HepG2 (cell line): ENCODE measurements at regions not wholly inside any gene's neighbourhood (a gene's known extent, or its start where the extent isn't known, plus 50 kb on each side); places are given as distances from the start of the nearest gene placed in this dataset.
A peak's percentile ranks its signal among the peaks of the same experiment; 100 is the strongest.

Source experiments
- AHDC1 ChIP-seq: sonication (generic); formaldehyde crosslinking; IDR thresholded peaks from 2 replicates; pipeline ENCODE4 v1.5.1; 2020; ENCODE audit warnings: mild to moderate bottlenecking, missing genetic modification reagents, borderline replicate concordance
- EED ChIP-seq: sonication (generic); formaldehyde crosslinking; IDR thresholded peaks from 2 replicates; pipeline ENCODE4 v1.5.0; 2020; ENCODE audit warnings: mild to moderate bottlenecking, missing genetic modification reagents
- ESRRA ChIP-seq: sonication (generic); formaldehyde crosslinking; IDR thresholded peaks from 2 replicates; pipeline ENCODE4 v1.5.1; 2020; ENCODE audit warnings: mild to moderate bottlenecking, low read depth, missing genetic modification reagents
- HNRNPL ChIP-seq: fragments of 200-400 bp; formaldehyde crosslinking; IDR thresholded peaks from 2 replicates; pipeline ENCODE4 v1.6.1; 2017; ENCODE audit warnings: mild to moderate bottlenecking, low read depth, low read length
- KDM3A ChIP-seq: IDR thresholded peaks from 2 replicates; pipeline ENCODE4 v1.6.1; 2018; ENCODE audit warnings: low read depth, missing compliant biosample characterization
- KLF15 ChIP-seq: sonication (generic); formaldehyde crosslinking; IDR thresholded peaks from 2 replicates; pipeline ENCODE4 v1.8.1; 2023; ENCODE audit warnings: borderline replicate concordance, mild to moderate bottlenecking, inconsistent platforms, missing genetic modification reagents, mixed read lengths
- KLF16 ChIP-seq, 2 experiments: sonication (generic) in 1 of 2; formaldehyde crosslinking in 1 of 2; IDR thresholded peaks; 2 replicates each; pipeline versions ENCODE4 v1.6.1 to v1.8.0; 2016 to 2023; ENCODE audit warnings: missing genetic modification reagents in 2 of 2, missing compliant biosample characterization in 1 of 2
- NR2F6 ChIP-seq, 2 experiments: IDR thresholded peaks; 2 replicates each; pipeline ENCODE4 v1.6.1; 2016; ENCODE audit warnings: antibody characterized with exemption in 1 of 2, mild to moderate bottlenecking in 1 of 2
- RFX1 ChIP-seq: fragments of 450-650 bp; IDR thresholded peaks from 2 replicates; pipeline ENCODE4 v1.6.1; 2017
- TEAD3 ChIP-seq: optimal IDR thresholded peaks from 2 replicates; pipeline ENCODE3; 2016; ENCODE audit warnings: borderline replicate concordance
- THAP9 ChIP-seq: sonication (generic); formaldehyde crosslinking; IDR thresholded peaks from 2 replicates; pipeline ENCODE4; 2020; ENCODE audit warnings: missing genetic modification reagents, mild to moderate bottlenecking, borderline replicate concordance
- ZBTB39 ChIP-seq: sonication (generic); formaldehyde crosslinking; IDR thresholded peaks from 2 replicates; pipeline ENCODE4 v1.5.0; 2020; ENCODE audit warnings: missing genetic modification reagents
- ZC3H13 ChIP-seq: sonication (generic); formaldehyde crosslinking; IDR thresholded peaks from 2 replicates; pipeline ENCODE4 v1.8.1; 2023; ENCODE audit warnings: mild to moderate bottlenecking, missing genetic modification reagents, moderate library complexity
- ZNF326 ChIP-seq: sonication (generic); formaldehyde crosslinking; IDR thresholded peaks from 2 replicates; pipeline ENCODE4 v1.4.0; 2020; ENCODE audit warnings: missing genetic modification reagents, borderline replicate concordance
- ZNF329 ChIP-seq: sonication (generic); formaldehyde crosslinking; IDR thresholded peaks from 2 replicates; pipeline ENCODE4 v1.9.0; 2021; ENCODE audit warnings: low read depth, mild to moderate bottlenecking, missing genetic modification reagents
- ZNF563 ChIP-seq: sonication (generic); formaldehyde crosslinking; IDR thresholded peaks from 2 replicates; pipeline ENCODE4 v1.8.0; 2022; ENCODE audit warnings: mild to moderate bottlenecking, moderate library complexity, missing genetic modification reagents
- ZNF564 ChIP-seq: sonication (generic); formaldehyde crosslinking; IDR thresholded peaks from 2 replicates; pipeline ENCODE4 v1.8.1; 2023; ENCODE audit warnings: mild to moderate bottlenecking, missing genetic modification reagents
- ZSCAN21 ChIP-seq: sonication (generic); formaldehyde crosslinking; IDR thresholded peaks from 2 replicates; pipeline ENCODE4 v1.8.0; 2022; ENCODE audit warnings: mild to moderate bottlenecking, missing genetic modification reagents, moderate library complexity, borderline replicate concordance

- no peak for TF ChIP-seq ZBTB39
- peak in 1 of 2 experiments; percentile 25; a peak in 1 of 4 replicates for TF ChIP-seq KLF16 (CRISPR knock-in tag; IDR thresholded peaks at IDR 0.05)
- no peak for TF ChIP-seq KLF15
- peak; percentile 38; the same call in 1 of the 2 replicates for TF ChIP-seq ZNF563 (CRISPR knock-in tag)
- peak; percentile 63; the same call in 1 of the 2 replicates for TF ChIP-seq ZNF564 (CRISPR knock-in tag)
- TF ChIP-seq KDM3A (CRISPR knock-in tag) = no peak; the same call in 1 of the 2 replicates
- peak; percentile 68 for TF ChIP-seq TEAD3 (CRISPR knock-in tag)
- no peak for TF ChIP-seq HNRNPL
- 0 out of 2 replicates have a peak, but pooled peaks have one; percentile 39 for TF ChIP-seq THAP9 (CRISPR knock-in tag)
- no peak for TF ChIP-seq EED (CRISPR knock-in tag)
- 0 out of 2 replicates have a peak, but pooled peaks have one; percentile 57 for TF ChIP-seq ZSCAN21
- TF ChIP-seq NR2F6 (IDR thresholded peaks at IDR 0.05) = no peak
- peak; percentile 72 for TF ChIP-seq NR2F6 (CRISPR knock-in tag; IDR thresholded peaks at IDR 0.05)
- TF ChIP-seq ESRRA (CRISPR knock-in tag) = 0 out of 2 replicates have a peak, but pooled peaks have one; percentile 29
- TF ChIP-seq AHDC1 (CRISPR knock-in tag) = peak; percentile 74; the same call in 1 of the 2 replicates
- no peak for TF ChIP-seq RFX1
- no peak for TF ChIP-seq ZNF326 (CRISPR knock-in tag)
- no peak for TF ChIP-seq ZC3H13 (CRISPR knock-in tag)
- TF ChIP-seq ZNF329 = no peak
Observed at GRCh38 chr16:10308305-10309193, 77.3 kb upstream of the ATF7IP2 start (continued).
